ENCODE measurements at regions not wholly inside any gene's neighbourhood (a gene's known extent, or its start where the extent isn't known, plus 50 kb on each side); places are given as distances from the start of the nearest gene placed in this dataset.

GRCh38 chr12:91680864-91681263 is 464.8 kb downstream of the BTG1 start:
- Histone ChIP-seq H3K4me1 (ENCODE audit: control insufficient read depth in 2 of 2, insufficient read depth in 2 of 2, low read length in 2 of 2) (no peaks in the 10 kb centered on the region), H3K9me3 (ENCODE audit: control insufficient read depth in 2 of 3, low read length in 3 of 3) (no peaks in the 10 kb centered on the region), H3K4me3 (ENCODE audit: low read length) (no peak overlapping the region), H3K27ac (ENCODE audit: low read depth, low read length) (no peak overlapping the region), H3K27me3 (ENCODE audit: control insufficient read depth in 2 of 2, insufficient read depth in 2 of 2, low read length in 2 of 2) (no peaks in the 10 kb centered on the region), H3K36me3 (ENCODE audit: control insufficient read depth in 2 of 3, insufficient read depth in 3 of 3, low read length in 3 of 3) (no peaks in the 10 kb centered on the region)
- no peaks in the 10 kb centered on the region for H3K27me3 Mint-ChIP-seq
- CTCF ChIA-PET: no interaction called here
- H3K4me3 Mint-ChIP-seq: no peak overlapping the region
- H3K36me3 Mint-ChIP-seq: peaks cover 0 to 5% (median 0%) of the 10 kb centered on the region in 5 donors
- intact Hi-C loops (cut with micrococcal nuclease): no loop called here
- DNase-seq (no peak), ATAC-seq (no peak)
- no peak overlapping the region for H3K27ac Mint-ChIP-seq
- H3K4me1 Mint-ChIP-seq: peaks cover 2 to 6% (median 3%) of the 10 kb centered on the region in 7 donors
- peaks cover 0 to 6% (median 0%) of the 10 kb centered on the region in 11 donors for H3K9me3 Mint-ChIP-seq
- POLR2A ChIA-PET: no interaction called here

GRCh38 chr12:91677556-91677955 is 468.1 kb downstream of the BTG1 start:
- ChIA-PET POLR2A (no interaction called here), CTCF (no interaction called here)
- H3K27ac ChIP-seq (ENCODE audit: low read depth, low read length): no peak overlapping the region
- H3K4me3 Mint-ChIP-seq: no peak overlapping the region
- no peaks in the 10 kb centered on the region for H3K4me1 ChIP-seq (ENCODE audit: control insufficient read depth in 2 of 2, insufficient read depth in 2 of 2, low read length in 2 of 2)
- no peaks in the 10 kb centered on the region for H3K9me3 ChIP-seq (ENCODE audit: control insufficient read depth in 2 of 3, low read length in 3 of 3)
- H3K4me1 Mint-ChIP-seq: peaks cover 0 to 13% (median 7%) of the 10 kb centered on the region in 7 donors
- intact Hi-C loops (cut with micrococcal nuclease): no loop called here
- H3K27ac Mint-ChIP-seq: no peak overlapping the region
- H3K27me3 ChIP-seq (ENCODE audit: control insufficient read depth in 2 of 2, insufficient read depth in 2 of 2, low read length in 2 of 2): no peaks in the 10 kb centered on the region
- DNase-seq (no peak), ATAC-seq (no peak)
- no peak overlapping the region for H3K4me3 ChIP-seq (ENCODE audit: low read length)
- H3K27me3 Mint-ChIP-seq: no peaks in the 10 kb centered on the region
- peaks cover 0 to 2% (median 0%) of the 10 kb centered on the region in 11 donors for H3K9me3 Mint-ChIP-seq
- H3K36me3 ChIP-seq (ENCODE audit: control insufficient read depth in 2 of 3, insufficient read depth in 3 of 3, low read length in 3 of 3): no peaks in the 10 kb centered on the region
- H3K36me3 Mint-ChIP-seq: no peaks in the 10 kb centered on the region

- intact Hi-C loops (cut with micrococcal nuclease): no loop called here
- peaks cover 0 to 19% (median 14%) of the 10 kb centered on the region in 7 donors for H3K4me1 Mint-ChIP-seq
- no peak overlapping the region for H3K4me3 Mint-ChIP-seq
- H3K4me1 ChIP-seq (ENCODE audit: control insufficient read depth in 2 of 2, insufficient read depth in 2 of 2, low read length in 2 of 2): no peaks in the 10 kb centered on the region
- no peaks in the 10 kb centered on the region for H3K9me3 ChIP-seq (ENCODE audit: control insufficient read depth in 2 of 3, low read length in 3 of 3)
- H3K27ac ChIP-seq (ENCODE audit: low read depth, low read length): no peak overlapping the region
- no peak overlapping the region for H3K4me3 ChIP-seq (ENCODE audit: low read length)
- no peaks in the 10 kb centered on the region for H3K36me3 ChIP-seq (ENCODE audit: control insufficient read depth in 2 of 3, insufficient read depth in 3 of 3, low read length in 3 of 3)
- H3K27me3 Mint-ChIP-seq: peaks cover 0 to 6% (median 0%) of the 10 kb centered on the region in 5 donors
- H3K27ac Mint-ChIP-seq: no peak overlapping the region
- ATAC-seq (no peak), DNase-seq (no peak)
- H3K36me3 Mint-ChIP-seq: peaks cover 0 to 5% (median 0%) of the 10 kb centered on the region in 5 donors
- ChIA-PET CTCF (no interaction called here), POLR2A (no interaction called here)
- peaks cover 0 to 2% (median 0%) of the 10 kb centered on the region in 11 donors for H3K9me3 Mint-ChIP-seq
- no peaks in the 10 kb centered on the region for H3K27me3 ChIP-seq (ENCODE audit: control insufficient read depth in 2 of 2, insufficient read depth in 2 of 2, low read length in 2 of 2)
Observed at GRCh38 chr12:91675401-91675800, 470.2 kb downstream of the BTG1 start.

- ChIA-PET POLR2A (no interaction called here), CTCF (no interaction called here)
- Mint-ChIP-seq H3K27me3 (peaks cover 0 to 6% (median 0%) of the 10 kb centered on the region in 5 donors), H3K9me3 (peaks cover 0 to 10% (median 5%) of the 10 kb centered on the region in 11 donors), H3K4me1 (peaks cover 0 to 35% (median 27%) of the 10 kb centered on the region in 7 donors), H3K27ac (no peak overlapping the region), H3K36me3 (peaks cover 0 to 9% (median 3%) of the 10 kb centered on the region in 5 donors), H3K4me3 (no peak overlapping the region)
- Histone ChIP-seq H3K9me3 (ENCODE audit: control insufficient read depth in 2 of 3, low read length in 3 of 3) (peaks cover 0 to 4% (median 0%) of the 10 kb centered on the region in 3 experiments), H3K36me3 (ENCODE audit: control insufficient read depth in 2 of 3, insufficient read depth in 3 of 3, low read length in 3 of 3) (no peaks in the 10 kb centered on the region), H3K27ac (ENCODE audit: low read depth, low read length) (no peak overlapping the region), H3K4me3 (ENCODE audit: low read length) (no peak overlapping the region), H3K4me1 (ENCODE audit: control insufficient read depth in 2 of 2, insufficient read depth in 2 of 2, low read length in 2 of 2) (no peaks in the 10 kb centered on the region), H3K27me3 (ENCODE audit: control insufficient read depth in 2 of 2, insufficient read depth in 2 of 2, low read length in 2 of 2) (no peaks in the 10 kb centered on the region)
- intact Hi-C loops (cut with micrococcal nuclease): no loop called here
- ATAC-seq (no peak), DNase-seq (no peak)
Observed at GRCh38 chr12:91672130-91672529, 473.5 kb downstream of the BTG1 start.

- ATAC-seq: no peak
- H3K9me3 Mint-ChIP-seq: peaks cover 0 to 10% (median 5%) of the 10 kb centered on the region in 11 donors
- peaks cover 0 to 35% (median 30%) of the 10 kb centered on the region in 7 donors for H3K4me1 Mint-ChIP-seq
- H3K27me3 ChIP-seq (ENCODE audit: control insufficient read depth in 2 of 2, insufficient read depth in 2 of 2, low read length in 2 of 2): no peaks in the 10 kb centered on the region
- peaks cover 0 to 4% (median 0%) of the 10 kb centered on the region in 3 experiments for H3K9me3 ChIP-seq (ENCODE audit: control insufficient read depth in 2 of 3, low read length in 3 of 3)
- H3K4me3 Mint-ChIP-seq: peak overlapping the region in 4 of 10 donors; percentile 5 to 30 (median 14)
- H3K27ac ChIP-seq (ENCODE audit: low read depth, low read length): no peak overlapping the region
- DNase-seq: no peak
- peak overlapping the region in 6 of 9 donors; percentile 6 to 81 (median 24) for H3K27ac Mint-ChIP-seq
- ChIA-PET CTCF (no interaction called here), POLR2A (no interaction called here)
- no peaks in the 10 kb centered on the region for H3K4me1 ChIP-seq (ENCODE audit: control insufficient read depth in 2 of 2, insufficient read depth in 2 of 2, low read length in 2 of 2)
- H3K36me3 ChIP-seq (ENCODE audit: control insufficient read depth in 2 of 3, insufficient read depth in 3 of 3, low read length in 3 of 3): no peaks in the 10 kb centered on the region
- H3K27me3 Mint-ChIP-seq: peaks cover 0 to 6% (median 0%) of the 10 kb centered on the region in 5 donors
- peaks cover 0 to 9% (median 3%) of the 10 kb centered on the region in 5 donors for H3K36me3 Mint-ChIP-seq
- intact Hi-C loops (cut with micrococcal nuclease): loop anchor here in 1 of 2 donors (2.0 kb wide), 1 partner anchor 15 kb away; no protein-coding TSS in a partner anchor
- H3K4me3 ChIP-seq (ENCODE audit: low read length): no peak overlapping the region
Observed at GRCh38 chr12:91667694-91668093, 478.0 kb downstream of the BTG1 start.

- Histone ChIP-seq H3K36me3 (ENCODE audit: control insufficient read depth in 2 of 3, insufficient read depth in 3 of 3, low read length in 3 of 3) (no peaks in the 10 kb centered on the region), H3K4me3 (ENCODE audit: low read length) (no peak overlapping the region), H3K4me1 (ENCODE audit: control insufficient read depth in 2 of 2, insufficient read depth in 2 of 2, low read length in 2 of 2) (no peaks in the 10 kb centered on the region), H3K9me3 (ENCODE audit: control insufficient read depth in 2 of 3, low read length in 3 of 3) (no peaks in the 10 kb centered on the region), H3K27ac (ENCODE audit: low read depth, low read length) (no peak overlapping the region), H3K27me3 (ENCODE audit: control insufficient read depth in 2 of 2, insufficient read depth in 2 of 2, low read length in 2 of 2) (no peaks in the 10 kb centered on the region)
- Mint-ChIP-seq H3K36me3 (peaks cover 0 to 8% (median 1%) of the 10 kb centered on the region in 5 donors), H3K27ac (no peak overlapping the region), H3K4me3 (no peak overlapping the region), H3K27me3 (no peaks in the 10 kb centered on the region), H3K9me3 (peaks cover 0 to 11% (median 3%) of the 10 kb centered on the region in 11 donors), H3K4me1 (peaks cover 0 to 32% (median 25%) of the 10 kb centered on the region in 7 donors)
- DNase-seq (no peak), ATAC-seq (no peak)
- ChIA-PET CTCF (no interaction called here), POLR2A (no interaction called here)
- intact Hi-C loops (cut with micrococcal nuclease): no loop called here
Observed at GRCh38 chr12:91663744-91664143, 481.1 kb upstream of the DCN start.

GRCh38 chr12:91663310-91663709 is 480.7 kb upstream of the DCN start:
- Mint-ChIP-seq H3K27ac (no peak overlapping the region), H3K27me3 (no peaks in the 10 kb centered on the region), H3K4me1 (peaks cover 0 to 32% (median 28%) of the 10 kb centered on the region in 7 donors), H3K9me3 (peaks cover 0 to 11% (median 0%) of the 10 kb centered on the region in 11 donors), H3K36me3 (peaks cover 0 to 7% (median 0%) of the 10 kb centered on the region in 5 donors), H3K4me3 (no peak overlapping the region)
- intact Hi-C loops (cut with micrococcal nuclease): no loop called here
- Histone ChIP-seq H3K4me3 (ENCODE audit: low read length) (no peak overlapping the region), H3K4me1 (ENCODE audit: control insufficient read depth in 2 of 2, insufficient read depth in 2 of 2, low read length in 2 of 2) (no peaks in the 10 kb centered on the region), H3K27ac (ENCODE audit: low read depth, low read length) (no peak overlapping the region), H3K36me3 (ENCODE audit: control insufficient read depth in 2 of 3, insufficient read depth in 3 of 3, low read length in 3 of 3) (no peaks in the 10 kb centered on the region), H3K27me3 (ENCODE audit: control insufficient read depth in 2 of 2, insufficient read depth in 2 of 2, low read length in 2 of 2) (no peaks in the 10 kb centered on the region), H3K9me3 (ENCODE audit: control insufficient read depth in 2 of 3, low read length in 3 of 3) (no peaks in the 10 kb centered on the region)
- ChIA-PET POLR2A (no interaction called here), CTCF (no interaction called here)
- DNase-seq: no peak
- no peak for ATAC-seq
